Activated CD4-positive, alpha-beta T cell treated with anti-CD3 and anti-CD28 coated beads, Interleukin-10, Interleukin-2, amounts not matched to agents 100 ng/mL and 50 ng/mL, durations not matched to agents 16 hours and 8 hours (primary cell): ENCODE measurements at regions not wholly inside any gene's neighbourhood (a gene's known extent, or its start where the extent isn't known, plus 50 kb on each side); places are given as distances from the start of the nearest gene placed in this dataset.
"Not testable (repeated sequence)": the region's sequence is repeated elsewhere in the genome, so short reads cannot be mapped to it uniquely, and the experiment has no call there.

Experiments used
- DNase-seq: peaks from one replicate; pipeline ENCODE4 v3.0.0-alpha.2; 2020

- DNase-seq, result no peak
Observed at GRCh38 chr3:8152821-8153418, 348.7 kb upstream of the LMCD1 start.

GRCh38 chr3:8153800-8154199 lies 347.8 kb upstream of the LMCD1 start:
- DNase-seq, result no peak

DNA sequence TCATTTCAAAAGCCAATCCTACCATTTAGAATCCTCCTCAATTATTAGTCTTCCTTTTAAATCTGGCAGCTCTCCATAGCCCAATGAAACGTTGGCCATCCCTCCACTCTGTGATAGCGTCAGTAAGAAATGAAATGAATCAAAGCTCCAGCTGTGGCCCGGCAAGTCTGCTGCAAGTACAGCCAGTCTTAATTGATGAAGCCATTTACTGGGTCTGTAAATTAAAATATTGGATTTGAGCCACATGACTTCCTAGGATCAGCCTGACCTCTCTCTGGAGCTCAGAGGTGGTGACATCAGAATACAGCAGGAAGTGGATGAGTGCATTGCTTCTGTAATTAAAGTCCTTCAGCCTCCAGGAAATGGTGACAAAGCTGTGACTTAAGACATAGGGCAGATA lies 347.0 kb upstream of the LMCD1 start:
- no peak for DNase-seq

GRCh38 chr3:8156138-8156537 lies 345.5 kb upstream of the LMCD1 start:
- no peak for DNase-seq

GRCh38 chr3:8156831-8157230 lies 344.8 kb upstream of the LMCD1 start:
- DNase-seq, result no peak

GRCh38 chr3:8157640-8158039 lies 344.0 kb upstream of the LMCD1 start:
- DNase-seq, result no peak

DNA sequence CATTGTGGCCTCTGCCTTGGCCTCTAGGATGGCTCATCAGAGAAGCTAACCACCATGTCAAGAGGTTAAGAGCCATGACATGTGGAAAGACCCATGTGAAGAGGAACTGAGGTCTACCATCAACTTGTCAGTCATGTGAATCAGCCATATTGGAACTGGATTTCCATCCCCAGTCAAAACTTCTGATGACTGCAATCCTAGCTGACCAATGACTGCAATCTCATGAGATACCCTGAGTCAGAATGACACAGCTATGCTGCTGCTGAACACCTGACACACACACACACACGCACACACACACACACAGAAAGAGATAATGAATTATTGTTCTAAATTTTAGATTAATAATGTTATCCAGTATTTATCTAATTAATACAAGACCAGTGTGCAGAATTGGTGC lies 337.5 kb upstream of the LMCD1 start:
- DNase-seq, result no peak

DNA sequence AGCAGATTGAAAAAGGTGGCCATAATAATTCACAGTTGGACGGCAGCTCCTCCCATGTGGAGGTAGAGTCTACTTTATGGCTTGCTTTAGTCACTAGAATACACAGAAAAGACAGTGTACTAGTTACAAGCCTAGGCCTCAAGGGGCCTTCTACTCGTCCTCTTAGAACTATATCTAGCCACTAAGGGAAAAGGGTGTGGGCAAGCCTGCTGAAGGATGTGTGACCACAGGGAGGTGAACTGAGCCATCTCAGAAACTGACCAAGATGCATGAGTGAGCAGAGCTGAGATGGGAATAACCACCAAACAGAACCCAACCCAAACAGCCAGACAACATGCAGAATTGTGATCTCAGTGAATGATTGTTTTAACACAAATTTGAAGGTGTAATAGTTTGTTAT lies 335.6 kb upstream of the LMCD1 start:
- DNase-seq, result no peak

DNA sequence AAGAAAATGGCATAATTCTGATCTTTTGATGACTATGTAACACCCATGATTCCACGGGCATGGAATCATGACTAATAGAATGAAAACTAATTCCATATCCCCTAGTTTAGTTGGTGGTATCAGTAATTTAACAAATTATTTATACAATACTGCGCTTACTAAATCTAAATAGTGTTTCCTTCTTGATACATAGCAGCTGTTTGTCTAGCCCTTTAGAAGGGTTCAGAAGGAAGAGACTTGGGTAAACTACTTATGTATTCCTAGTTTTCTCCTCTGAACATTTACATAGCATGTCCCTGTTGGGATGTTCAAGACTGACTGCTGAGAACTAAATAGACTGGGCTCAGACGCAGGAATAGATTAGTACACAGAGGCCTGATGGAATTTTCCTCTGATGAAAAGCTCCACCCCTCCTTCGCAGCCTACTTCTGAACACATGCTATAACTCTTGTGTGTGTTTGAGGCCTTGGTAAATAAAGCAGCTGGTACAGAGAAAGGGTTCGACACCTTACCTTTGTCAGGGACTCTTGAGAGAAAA lies 330.6 kb upstream of the LMCD1 start:
- DNase-seq, result no peak

DNA sequence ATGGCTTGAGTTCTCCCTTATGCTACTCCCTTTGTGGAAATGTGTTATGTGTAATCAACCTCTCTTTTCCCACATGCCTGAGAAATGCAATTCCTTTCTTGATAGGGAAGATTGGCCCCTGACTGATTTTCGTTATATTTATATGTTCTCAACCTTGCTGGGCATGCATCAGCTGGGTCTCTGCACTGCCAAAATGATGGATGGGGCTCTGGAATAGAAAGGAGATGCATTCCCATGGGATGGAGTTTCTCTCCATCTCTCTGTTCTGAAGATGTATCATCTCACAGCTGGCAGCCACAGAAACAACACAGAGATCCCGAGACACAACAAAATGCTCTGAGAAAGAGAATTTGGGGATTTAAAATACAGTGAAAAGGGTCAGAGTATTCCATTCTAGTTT lies 327.7 kb upstream of the LMCD1 start:
- DNase-seq, result no peak

GRCh38 chr3:8176759-8177483 lies 324.7 kb upstream of the LMCD1 start:
- not testable (repeated sequence) for DNase-seq

GRCh38 chr3:8178516-8178915 lies 323.1 kb upstream of the LMCD1 start:
- not testable (repeated sequence) for DNase-seq

GRCh38 chr3:8182904-8183303 lies 318.7 kb upstream of the LMCD1 start:
- DNase-seq, result no peak

DNA sequence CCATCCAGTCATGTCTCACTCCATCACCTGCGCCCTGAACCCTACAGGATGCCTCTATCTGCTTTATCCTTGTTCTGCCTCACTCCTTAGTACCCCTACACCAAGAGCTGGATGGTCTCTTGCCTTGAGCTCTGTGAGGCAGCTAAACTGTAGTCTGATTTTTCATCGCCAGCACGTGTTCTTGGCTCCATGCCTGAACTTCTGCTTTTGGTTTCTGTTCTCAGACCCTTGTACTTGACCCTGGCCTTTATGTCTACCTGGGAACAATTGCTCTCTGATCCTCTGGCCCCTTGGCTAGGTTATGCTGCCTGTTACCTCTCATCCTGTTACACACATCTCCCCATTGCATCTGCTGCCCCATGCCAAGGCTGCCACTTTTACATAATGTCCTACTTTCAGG lies 318.0 kb upstream of the LMCD1 start:
- no peak for DNase-seq

GRCh38 chr3:8186213-8186612 lies 315.4 kb upstream of the LMCD1 start:
- DNase-seq, result no peak

- no peak for DNase-seq
Observed at GRCh38 chr3:8187996-8188395, 313.6 kb upstream of the LMCD1 start.

DNA sequence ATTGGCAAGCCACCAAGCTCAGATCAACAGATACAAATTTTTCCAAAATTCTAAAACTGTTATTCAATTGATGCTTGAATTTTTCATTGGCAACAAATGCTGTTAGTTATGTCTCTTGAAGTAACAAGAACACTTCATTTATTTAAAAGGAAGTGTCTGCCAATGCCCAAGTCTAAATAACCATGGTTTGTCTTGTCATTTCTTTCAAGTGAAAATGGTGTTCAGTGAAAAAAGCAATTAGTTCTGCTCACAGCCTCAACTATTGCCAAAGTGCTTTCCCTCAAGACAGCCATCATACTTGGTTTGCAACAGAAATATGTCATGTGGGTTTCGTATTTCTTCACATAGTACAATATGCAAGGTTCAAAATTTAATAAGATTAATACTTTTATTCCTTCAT lies 312.6 kb upstream of the LMCD1 start:
- no peak for DNase-seq

DNA sequence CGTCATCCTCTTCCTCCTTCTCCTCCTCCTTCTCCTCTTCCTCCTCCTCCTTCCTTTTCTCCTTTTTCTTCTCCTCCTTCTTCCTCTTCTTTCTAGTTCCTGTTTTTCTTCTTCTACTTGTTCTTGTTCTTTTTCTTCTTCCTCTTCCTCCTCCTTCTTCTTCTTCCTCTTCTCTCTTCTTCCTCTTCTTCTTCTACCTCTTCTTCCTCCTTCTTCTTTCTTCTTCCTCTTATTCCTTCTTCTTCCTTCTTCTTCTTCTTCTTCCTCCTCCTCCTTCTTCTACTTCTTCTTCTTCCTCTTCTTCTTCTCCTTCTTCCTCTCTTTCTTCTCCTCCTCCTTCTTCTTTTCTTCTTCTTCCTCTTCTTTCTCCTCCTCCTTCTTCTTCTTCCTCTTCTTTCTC lies 310.2 kb upstream of the LMCD1 start:
- DNase-seq, result no peak

DNA sequence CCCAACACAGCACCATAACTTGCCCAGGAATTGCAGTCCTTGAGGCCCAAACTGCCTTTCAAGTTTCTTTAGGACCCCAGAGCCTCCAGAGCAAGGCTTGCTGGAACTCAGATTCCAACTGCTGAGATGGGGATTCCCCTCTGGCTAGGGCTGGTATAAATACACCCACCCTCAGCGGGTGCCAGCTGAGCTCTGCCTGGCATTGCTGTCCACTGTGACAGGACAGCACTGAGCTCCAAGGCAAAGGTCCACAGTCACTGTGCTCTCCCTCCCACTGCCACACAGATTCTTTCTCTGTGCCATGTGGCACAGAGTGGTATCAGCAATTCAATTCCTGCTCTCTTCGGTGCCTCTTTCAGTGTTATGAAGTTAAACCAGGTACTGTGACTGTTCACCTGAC lies 304.2 kb upstream of the LMCD1 start:
- DNase-seq, result no peak

DNA sequence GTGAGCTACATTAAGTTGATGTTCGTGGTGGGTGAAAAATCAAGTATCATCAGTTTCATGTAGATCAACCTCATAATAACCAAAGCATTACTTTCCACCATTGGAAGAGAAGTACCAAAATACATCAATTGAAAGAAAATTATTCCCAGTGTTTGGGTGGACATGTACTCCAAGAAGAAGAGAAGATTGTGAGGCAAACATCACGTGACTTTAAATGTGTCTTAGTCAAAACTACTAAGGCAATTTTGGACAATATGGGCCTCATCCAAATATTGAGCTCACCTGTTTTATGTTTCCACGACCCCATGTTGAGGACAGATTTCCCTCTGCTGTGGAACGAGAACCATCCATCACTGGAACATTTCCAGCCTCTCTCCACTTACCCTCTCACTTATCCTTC lies 303.0 kb upstream of the LMCD1 start:
- no peak for DNase-seq

- no peak for DNase-seq
Observed at GRCh38 chr3:8200996-8201395, 300.6 kb upstream of the LMCD1 start.

DNA sequence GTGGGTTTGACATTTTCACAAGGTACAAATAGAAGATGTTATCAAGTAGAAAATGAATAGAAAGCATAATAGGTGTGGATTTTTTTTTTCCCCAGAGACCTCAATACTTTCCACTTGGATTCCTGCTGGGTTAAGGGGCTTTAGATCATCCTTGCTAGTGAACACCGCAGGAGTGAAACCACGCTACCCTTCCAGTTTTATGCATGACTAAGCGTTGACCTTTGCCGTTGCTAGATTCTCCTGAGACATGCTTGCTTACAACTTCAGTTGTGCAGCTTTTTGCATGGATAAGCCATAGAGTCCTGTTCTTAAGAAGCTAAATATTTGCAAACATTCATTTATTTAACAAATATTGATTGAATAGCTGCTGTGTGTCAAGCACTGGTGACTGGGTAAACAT lies 299.7 kb upstream of the LMCD1 start:
- DNase-seq, result no peak

DNA sequence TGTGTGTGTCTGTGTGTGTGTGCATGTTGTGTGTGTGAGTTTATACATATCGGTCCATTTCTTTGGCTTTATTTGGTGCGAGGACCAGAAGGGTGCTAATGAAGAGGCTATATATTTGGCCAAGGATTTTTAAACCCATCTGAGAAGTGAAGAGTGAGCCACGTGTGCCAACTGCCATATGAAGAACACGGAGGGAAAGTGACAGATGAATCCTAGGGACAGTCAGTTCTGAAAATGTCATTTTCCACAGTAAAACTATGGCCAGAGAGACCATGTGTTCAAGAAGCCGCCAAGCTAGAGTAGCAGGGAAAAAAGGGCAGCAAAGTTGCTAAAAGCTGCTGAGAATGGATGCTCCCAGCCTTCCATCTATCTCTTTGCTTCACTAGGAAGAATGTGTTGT lies 297.3 kb upstream of the LMCD1 start:
- DNase-seq, result no peak

- DNase-seq, result no peak
Observed at GRCh38 chr3:8204853-8205650, 296.6 kb upstream of the LMCD1 start.
